ENCODE measurements at regions not wholly inside any gene's neighbourhood (a gene's known extent, or its start where the extent isn't known, plus 50 kb on each side); places are given as distances from the start of the nearest gene placed in this dataset.

DNA sequence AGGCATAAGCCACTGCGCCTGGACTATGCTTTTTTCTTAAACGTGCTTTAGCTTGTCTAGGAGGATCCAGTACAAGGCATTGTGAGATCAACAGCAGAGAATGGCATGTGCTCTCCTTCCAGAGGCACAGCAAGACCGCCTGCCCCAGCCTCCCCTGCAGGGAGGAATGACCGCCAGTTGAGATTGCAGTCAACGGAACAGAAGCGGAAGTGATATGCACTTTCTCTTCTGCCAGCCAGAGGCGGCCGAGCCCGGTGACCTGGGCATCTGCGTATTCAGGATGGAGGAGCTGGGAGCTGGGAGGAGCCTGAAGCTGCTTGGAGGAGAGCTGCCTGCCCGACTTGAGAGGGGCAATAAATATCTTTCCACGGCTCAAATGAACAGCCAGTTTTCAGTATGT is 243.0 kb downstream of the CTTN start:
- TF ChIP-seq, protein P1, sequence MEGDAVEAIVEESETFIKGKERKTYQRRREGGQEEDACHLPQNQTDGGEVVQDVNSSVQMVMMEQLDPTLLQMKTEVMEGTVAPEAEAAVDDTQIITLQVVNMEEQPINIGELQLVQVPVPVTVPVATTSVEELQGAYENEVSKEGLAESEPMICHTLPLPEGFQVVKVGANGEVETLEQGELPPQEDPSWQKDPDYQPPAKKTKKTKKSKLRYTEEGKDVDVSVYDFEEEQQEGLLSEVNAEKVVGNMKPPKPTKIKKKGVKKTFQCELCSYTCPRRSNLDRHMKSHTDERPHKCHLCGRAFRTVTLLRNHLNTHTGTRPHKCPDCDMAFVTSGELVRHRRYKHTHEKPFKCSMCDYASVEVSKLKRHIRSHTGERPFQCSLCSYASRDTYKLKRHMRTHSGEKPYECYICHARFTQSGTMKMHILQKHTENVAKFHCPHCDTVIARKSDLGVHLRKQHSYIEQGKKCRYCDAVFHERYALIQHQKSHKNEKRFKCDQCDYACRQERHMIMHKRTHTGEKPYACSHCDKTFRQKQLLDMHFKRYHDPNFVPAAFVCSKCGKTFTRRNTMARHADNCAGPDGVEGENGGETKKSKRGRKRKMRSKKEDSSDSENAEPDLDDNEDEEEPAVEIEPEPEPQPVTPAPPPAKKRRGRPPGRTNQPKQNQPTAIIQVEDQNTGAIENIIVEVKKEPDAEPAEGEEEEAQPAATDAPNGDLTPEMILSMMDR (IDR thresholded peaks at IDR 0.05) = no peak
- TF ChIP-seq POLR2A (IDR thresholded peaks at IDR 0.05) (no peak), EP300 (IDR thresholded peaks at IDR 0.05) (no peak)
